Liver (tissue), 3 donors: ENCODE measurements at regions not wholly inside any gene's neighbourhood (a gene's known extent, or its start where the extent isn't known, plus 50 kb on each side); places are given as distances from the start of the nearest gene placed in this dataset.

Experiments used
- RAD21 ChIP-seq, 2 donors: IDR thresholded peaks; 2 replicates each; pipeline ENCODE4 v1.6.1; 2016; ENCODE audit warnings: antibody characterized with exemption in 2 of 2, mild to moderate bottlenecking in 2 of 2
- TF ChIP-seq, protein P1 (sequence below): fragments of 150-350 bp; IDR thresholded peaks from 2 replicates; pipeline ENCODE4 v1.5.1; 2017; ENCODE audit warnings: improper control_type of control experiment, low read depth, low read length; ENCODE audit not compliant: missing input control
- TF ChIP-seq, protein P2 (sequence below): IDR thresholded peaks from 2 replicates; pipeline ENCODE4 v1.6.1; 2016; ENCODE audit warnings: antibody characterized with exemption
- TF ChIP-seq, protein P3 (sequence below): IDR thresholded peaks from 2 replicates; pipeline ENCODE4 v1.6.1; 2016; ENCODE audit warnings: antibody characterized with exemption, mild to moderate bottlenecking
- donor health status: healthy.
- donor health status: healthy.

DNA sequence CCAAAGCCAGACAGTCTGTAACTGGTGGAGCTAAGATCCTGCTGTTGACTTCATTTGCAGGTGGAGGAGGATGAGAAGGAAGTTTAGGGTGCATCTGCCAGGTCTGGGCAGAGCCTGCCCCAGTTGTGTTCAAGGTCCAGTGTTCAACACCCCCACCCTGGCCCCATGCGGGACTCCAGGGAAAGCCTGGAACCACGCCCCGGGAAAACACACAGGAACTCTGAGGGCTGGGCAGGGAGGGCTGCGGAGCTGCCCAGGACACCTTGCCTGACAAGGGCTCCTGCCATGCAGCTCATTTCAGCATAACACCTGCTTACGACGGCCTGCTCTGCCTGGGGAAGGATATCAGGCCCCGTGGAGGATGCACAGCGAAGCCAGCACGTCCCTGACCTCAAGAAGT lies 286.3 kb downstream of the XXYLT1 start:
- TF ChIP-seq RAD21 (IDR thresholded peaks at IDR 0.05): no peak
- TF ChIP-seq, protein P1, sequence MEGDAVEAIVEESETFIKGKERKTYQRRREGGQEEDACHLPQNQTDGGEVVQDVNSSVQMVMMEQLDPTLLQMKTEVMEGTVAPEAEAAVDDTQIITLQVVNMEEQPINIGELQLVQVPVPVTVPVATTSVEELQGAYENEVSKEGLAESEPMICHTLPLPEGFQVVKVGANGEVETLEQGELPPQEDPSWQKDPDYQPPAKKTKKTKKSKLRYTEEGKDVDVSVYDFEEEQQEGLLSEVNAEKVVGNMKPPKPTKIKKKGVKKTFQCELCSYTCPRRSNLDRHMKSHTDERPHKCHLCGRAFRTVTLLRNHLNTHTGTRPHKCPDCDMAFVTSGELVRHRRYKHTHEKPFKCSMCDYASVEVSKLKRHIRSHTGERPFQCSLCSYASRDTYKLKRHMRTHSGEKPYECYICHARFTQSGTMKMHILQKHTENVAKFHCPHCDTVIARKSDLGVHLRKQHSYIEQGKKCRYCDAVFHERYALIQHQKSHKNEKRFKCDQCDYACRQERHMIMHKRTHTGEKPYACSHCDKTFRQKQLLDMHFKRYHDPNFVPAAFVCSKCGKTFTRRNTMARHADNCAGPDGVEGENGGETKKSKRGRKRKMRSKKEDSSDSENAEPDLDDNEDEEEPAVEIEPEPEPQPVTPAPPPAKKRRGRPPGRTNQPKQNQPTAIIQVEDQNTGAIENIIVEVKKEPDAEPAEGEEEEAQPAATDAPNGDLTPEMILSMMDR: no peak
- TF ChIP-seq, protein P2, sequence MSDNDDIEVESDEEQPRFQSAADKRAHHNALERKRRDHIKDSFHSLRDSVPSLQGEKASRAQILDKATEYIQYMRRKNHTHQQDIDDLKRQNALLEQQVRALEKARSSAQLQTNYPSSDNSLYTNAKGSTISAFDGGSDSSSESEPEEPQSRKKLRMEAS: no peak
- TF ChIP-seq, protein P3, sequence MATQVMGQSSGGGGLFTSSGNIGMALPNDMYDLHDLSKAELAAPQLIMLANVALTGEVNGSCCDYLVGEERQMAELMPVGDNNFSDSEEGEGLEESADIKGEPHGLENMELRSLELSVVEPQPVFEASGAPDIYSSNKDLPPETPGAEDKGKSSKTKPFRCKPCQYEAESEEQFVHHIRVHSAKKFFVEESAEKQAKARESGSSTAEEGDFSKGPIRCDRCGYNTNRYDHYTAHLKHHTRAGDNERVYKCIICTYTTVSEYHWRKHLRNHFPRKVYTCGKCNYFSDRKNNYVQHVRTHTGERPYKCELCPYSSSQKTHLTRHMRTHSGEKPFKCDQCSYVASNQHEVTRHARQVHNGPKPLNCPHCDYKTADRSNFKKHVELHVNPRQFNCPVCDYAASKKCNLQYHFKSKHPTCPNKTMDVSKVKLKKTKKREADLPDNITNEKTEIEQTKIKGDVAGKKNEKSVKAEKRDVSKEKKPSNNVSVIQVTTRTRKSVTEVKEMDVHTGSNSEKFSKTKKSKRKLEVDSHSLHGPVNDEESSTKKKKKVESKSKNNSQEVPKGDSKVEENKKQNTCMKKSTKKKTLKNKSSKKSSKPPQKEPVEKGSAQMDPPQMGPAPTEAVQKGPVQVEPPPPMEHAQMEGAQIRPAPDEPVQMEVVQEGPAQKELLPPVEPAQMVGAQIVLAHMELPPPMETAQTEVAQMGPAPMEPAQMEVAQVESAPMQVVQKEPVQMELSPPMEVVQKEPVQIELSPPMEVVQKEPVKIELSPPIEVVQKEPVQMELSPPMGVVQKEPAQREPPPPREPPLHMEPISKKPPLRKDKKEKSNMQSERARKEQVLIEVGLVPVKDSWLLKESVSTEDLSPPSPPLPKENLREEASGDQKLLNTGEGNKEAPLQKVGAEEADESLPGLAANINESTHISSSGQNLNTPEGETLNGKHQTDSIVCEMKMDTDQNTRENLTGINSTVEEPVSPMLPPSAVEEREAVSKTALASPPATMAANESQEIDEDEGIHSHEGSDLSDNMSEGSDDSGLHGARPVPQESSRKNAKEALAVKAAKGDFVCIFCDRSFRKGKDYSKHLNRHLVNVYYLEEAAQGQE: no peak
